NT2/D1 (cell line): ENCODE measurements at regions not wholly inside any gene's neighbourhood (a gene's known extent, or its start where the extent isn't known, plus 50 kb on each side); places are given as distances from the start of the nearest gene placed in this dataset.

Source experiments
- DNase-seq: peaks from one replicate; pipeline ENCODE4 v3.0.0-alpha.2; 2011; ENCODE audit warnings: low read depth, low spot score
- H3K27me3 ChIP-seq: 2 replicates; pipeline ENCODE4 v1.6.0; 2011; ENCODE audit warnings: mild to moderate bottlenecking; ENCODE audit not compliant: insufficient read length, insufficient read depth
- H3K36me3 ChIP-seq: 2 replicates; pipeline ENCODE4 v1.6.1; 2011; ENCODE audit warnings: mild to moderate bottlenecking, low read length, mixed read lengths; ENCODE audit not compliant: insufficient read depth, insufficient read length
- H3K4me1 ChIP-seq: 2 replicates; pipeline ENCODE4 v1.5.1; 2011; ENCODE audit not compliant: insufficient read depth, insufficient read length
- H3K4me3 ChIP-seq: 2 replicates; pipeline ENCODE4 v1.5.1; 2011; ENCODE audit warnings: low read depth; ENCODE audit not compliant: insufficient read length
- H3K9ac ChIP-seq: 2 replicates; pipeline ENCODE4 v1.6.0; 2011; ENCODE audit warnings: low read depth; ENCODE audit not compliant: insufficient read length
- H3K9me3 ChIP-seq: 2 replicates; pipeline ENCODE4 v1.5.1; 2011; ENCODE audit warnings: mild to moderate bottlenecking, low read length; ENCODE audit not compliant: insufficient read depth
- SUZ12 ChIP-seq: IDR thresholded peaks from 2 replicates; pipeline ENCODE4 v1.6.1; 2011; ENCODE audit not compliant: insufficient read length, insufficient read depth; ENCODE audit errors: extremely low read depth
- YY1 ChIP-seq: IDR thresholded peaks from 2 replicates; pipeline ENCODE4 v1.6.1; 2011; ENCODE audit not compliant: insufficient read length, insufficient read depth
- ZNF274 ChIP-seq: IDR thresholded peaks from 2 replicates; pipeline ENCODE4 v1.6.1; 2011; ENCODE audit warnings: mild to moderate bottlenecking, low read depth, low read length

- no peak for DNase-seq
- Histone ChIP-seq H3K27me3 (no peaks in the 10 kb centered on the region), H3K9ac (no peak overlapping the region), H3K9me3 (no peaks in the 10 kb centered on the region), H3K36me3 (no peaks in the 10 kb centered on the region), H3K4me3 (no peak overlapping the region), H3K4me1 (no peaks in the 10 kb centered on the region)
- TF ChIP-seq SUZ12 (no peak), YY1 (no peak)
Observed at GRCh38 chr13:44726778-44727177, 150.6 kb upstream of the TSC22D1 start.

- no peaks in the 10 kb centered on the region for H3K9me3 ChIP-seq
- TF ChIP-seq SUZ12 (no peak), YY1 (no peak), ZNF274 (no peak)
- H3K4me3 ChIP-seq, result no peak overlapping the region
- no peak overlapping the region for H3K9ac ChIP-seq
- no peaks in the 10 kb centered on the region for H3K27me3 ChIP-seq
- no peaks in the 10 kb centered on the region for H3K4me1 ChIP-seq
- H3K36me3 ChIP-seq, result no peaks in the 10 kb centered on the region
- DNase-seq, result no peak
Observed at GRCh38 chr13:44726214-44726613, 150.1 kb upstream of the TSC22D1 start.

- H3K4me1 ChIP-seq, result no peaks in the 10 kb centered on the region
- TF ChIP-seq YY1 (no peak), ZNF274 (no peak), SUZ12 (no peak)
- no peaks in the 10 kb centered on the region for H3K36me3 ChIP-seq
- H3K9ac ChIP-seq, result no peak overlapping the region
- no peaks in the 10 kb centered on the region for H3K9me3 ChIP-seq
- no peak for DNase-seq
- H3K4me3 ChIP-seq, result no peak overlapping the region
- H3K27me3 ChIP-seq, result no peaks in the 10 kb centered on the region
Observed at GRCh38 chr13:44719857-44720671, 143.9 kb upstream of the TSC22D1 start.

GRCh38 chr13:44718467-44718866, 142.3 kb upstream of the TSC22D1 start:
- H3K4me1 ChIP-seq, result no peaks in the 10 kb centered on the region
- H3K9me3 ChIP-seq, result no peaks in the 10 kb centered on the region
- H3K4me3 ChIP-seq, result no peak overlapping the region
- H3K36me3 ChIP-seq, result no peaks in the 10 kb centered on the region
- no peak overlapping the region for H3K9ac ChIP-seq
- DNase-seq, result peak; percentile 39
- TF ChIP-seq YY1 (no peak), ZNF274 (no peak), SUZ12 (no peak)
- no peaks in the 10 kb centered on the region for H3K27me3 ChIP-seq

- Histone ChIP-seq H3K27me3 (no peaks in the 10 kb centered on the region), H3K9me3 (no peaks in the 10 kb centered on the region), H3K4me3 (no peak overlapping the region), H3K9ac (no peak overlapping the region), H3K4me1 (no peaks in the 10 kb centered on the region), H3K36me3 (no peaks in the 10 kb centered on the region)
- DNase-seq, result no peak
- TF ChIP-seq SUZ12 (no peak), ZNF274 (no peak), YY1 (no peak)
Observed at GRCh38 chr13:44715287-44716230, 139.4 kb upstream of the TSC22D1 start.

- Histone ChIP-seq H3K9ac (no peak overlapping the region), H3K4me3 (no peak overlapping the region), H3K4me1 (no peaks in the 10 kb centered on the region), H3K36me3 (no peaks in the 10 kb centered on the region), H3K9me3 (no peaks in the 10 kb centered on the region), H3K27me3 (no peaks in the 10 kb centered on the region)
- peak; percentile 63 for DNase-seq
- no peak for TF ChIP-seq ZNF274
- TF ChIP-seq SUZ12, result no peak
- TF ChIP-seq YY1, result no peak
Observed at GRCh38 chr13:44713788-44714469, 137.8 kb upstream of the TSC22D1 start.

GRCh38 chr13:44711706-44712105, 135.6 kb upstream of the TSC22D1 start:
- Histone ChIP-seq H3K4me3 (no peak overlapping the region), H3K9ac (no peak overlapping the region), H3K36me3 (no peaks in the 10 kb centered on the region), H3K4me1 (no peaks in the 10 kb centered on the region), H3K9me3 (peaks cover 8% of the 10 kb centered on the region; the same call in 1 of the 2 replicates), H3K27me3 (no peaks in the 10 kb centered on the region)
- no peak for DNase-seq
- TF ChIP-seq ZNF274 (no peak), YY1 (no peak), SUZ12 (no peak)
